ENCODE measurements at regions not wholly inside any gene's neighbourhood (a gene's known extent, or its start where the extent isn't known, plus 50 kb on each side); places are given as distances from the start of the nearest gene placed in this dataset.
"Not testable (repeated sequence)": the region's sequence is repeated elsewhere in the genome, so short reads cannot be mapped to it uniquely, and the experiment has no call there.

DNA sequence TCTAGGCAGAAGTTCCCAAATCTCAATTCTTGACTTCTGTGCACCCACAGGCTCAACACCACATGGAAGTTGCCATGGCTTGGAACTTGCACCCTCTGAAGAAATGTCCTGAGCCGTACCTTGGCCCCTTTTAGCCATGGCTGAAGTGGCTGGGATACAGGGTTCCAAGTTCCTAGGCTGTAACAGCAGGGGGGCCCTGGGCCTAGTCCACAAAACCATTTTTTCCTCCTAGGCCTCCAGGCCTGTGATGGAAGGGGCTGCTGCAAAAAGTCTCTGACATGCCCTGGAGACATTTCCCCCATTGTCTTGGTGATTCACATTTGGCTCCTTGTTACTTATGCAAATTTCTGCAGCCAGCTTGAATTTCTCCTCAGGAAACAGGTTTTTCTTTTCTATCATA lies 122.4 kb upstream of the NECTIN3 start:
- TF ChIP-seq, protein P1, sequence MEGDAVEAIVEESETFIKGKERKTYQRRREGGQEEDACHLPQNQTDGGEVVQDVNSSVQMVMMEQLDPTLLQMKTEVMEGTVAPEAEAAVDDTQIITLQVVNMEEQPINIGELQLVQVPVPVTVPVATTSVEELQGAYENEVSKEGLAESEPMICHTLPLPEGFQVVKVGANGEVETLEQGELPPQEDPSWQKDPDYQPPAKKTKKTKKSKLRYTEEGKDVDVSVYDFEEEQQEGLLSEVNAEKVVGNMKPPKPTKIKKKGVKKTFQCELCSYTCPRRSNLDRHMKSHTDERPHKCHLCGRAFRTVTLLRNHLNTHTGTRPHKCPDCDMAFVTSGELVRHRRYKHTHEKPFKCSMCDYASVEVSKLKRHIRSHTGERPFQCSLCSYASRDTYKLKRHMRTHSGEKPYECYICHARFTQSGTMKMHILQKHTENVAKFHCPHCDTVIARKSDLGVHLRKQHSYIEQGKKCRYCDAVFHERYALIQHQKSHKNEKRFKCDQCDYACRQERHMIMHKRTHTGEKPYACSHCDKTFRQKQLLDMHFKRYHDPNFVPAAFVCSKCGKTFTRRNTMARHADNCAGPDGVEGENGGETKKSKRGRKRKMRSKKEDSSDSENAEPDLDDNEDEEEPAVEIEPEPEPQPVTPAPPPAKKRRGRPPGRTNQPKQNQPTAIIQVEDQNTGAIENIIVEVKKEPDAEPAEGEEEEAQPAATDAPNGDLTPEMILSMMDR (IDR thresholded peaks at IDR 0.05) = not testable (repeated sequence)
- not testable (repeated sequence) for TF ChIP-seq JUN (CRISPR knock-in tag; IDR thresholded peaks at IDR 0.05); NFE2L1 (CRISPR knock-in tag; IDR thresholded peaks at IDR 0.05); ZNF263 (CRISPR knock-in tag; IDR thresholded peaks at IDR 0.05; ENCODE audit: low read depth); TP53 (CRISPR knock-in tag; IDR thresholded peaks at IDR 0.05); SP1 (CRISPR knock-in tag; conservative IDR thresholded peaks at IDR 0.05); NR2C2 (CRISPR knock-in tag; IDR thresholded peaks at IDR 0.05); FOXK1 (CRISPR knock-in tag; IDR thresholded peaks at IDR 0.05); NFYB (CRISPR knock-in tag; conservative IDR thresholded peaks at IDR 0.05; ENCODE audit: low read depth); ZNF138 (CRISPR knock-in tag; conservative IDR thresholded peaks at IDR 0.05)
- TF ChIP-seq, protein P2, sequence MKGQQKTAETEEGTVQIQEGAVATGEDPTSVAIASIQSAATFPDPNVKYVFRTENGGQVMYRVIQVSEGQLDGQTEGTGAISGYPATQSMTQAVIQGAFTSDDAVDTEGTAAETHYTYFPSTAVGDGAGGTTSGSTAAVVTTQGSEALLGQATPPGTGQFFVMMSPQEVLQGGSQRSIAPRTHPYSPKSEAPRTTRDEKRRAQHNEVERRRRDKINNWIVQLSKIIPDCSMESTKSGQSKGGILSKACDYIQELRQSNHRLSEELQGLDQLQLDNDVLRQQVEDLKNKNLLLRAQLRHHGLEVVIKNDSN (CRISPR knock-in tag; IDR thresholded peaks at IDR 0.05) = not testable (repeated sequence)
- TF ChIP-seq, protein P3, sequence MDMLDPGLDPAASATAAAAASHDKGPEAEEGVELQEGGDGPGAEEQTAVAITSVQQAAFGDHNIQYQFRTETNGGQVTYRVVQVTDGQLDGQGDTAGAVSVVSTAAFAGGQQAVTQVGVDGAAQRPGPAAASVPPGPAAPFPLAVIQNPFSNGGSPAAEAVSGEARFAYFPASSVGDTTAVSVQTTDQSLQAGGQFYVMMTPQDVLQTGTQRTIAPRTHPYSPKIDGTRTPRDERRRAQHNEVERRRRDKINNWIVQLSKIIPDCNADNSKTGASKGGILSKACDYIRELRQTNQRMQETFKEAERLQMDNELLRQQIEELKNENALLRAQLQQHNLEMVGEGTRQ (CRISPR knock-in tag; IDR thresholded peaks at IDR 0.05) = not testable (repeated sequence)
- TF ChIP-seq, protein P4, sequence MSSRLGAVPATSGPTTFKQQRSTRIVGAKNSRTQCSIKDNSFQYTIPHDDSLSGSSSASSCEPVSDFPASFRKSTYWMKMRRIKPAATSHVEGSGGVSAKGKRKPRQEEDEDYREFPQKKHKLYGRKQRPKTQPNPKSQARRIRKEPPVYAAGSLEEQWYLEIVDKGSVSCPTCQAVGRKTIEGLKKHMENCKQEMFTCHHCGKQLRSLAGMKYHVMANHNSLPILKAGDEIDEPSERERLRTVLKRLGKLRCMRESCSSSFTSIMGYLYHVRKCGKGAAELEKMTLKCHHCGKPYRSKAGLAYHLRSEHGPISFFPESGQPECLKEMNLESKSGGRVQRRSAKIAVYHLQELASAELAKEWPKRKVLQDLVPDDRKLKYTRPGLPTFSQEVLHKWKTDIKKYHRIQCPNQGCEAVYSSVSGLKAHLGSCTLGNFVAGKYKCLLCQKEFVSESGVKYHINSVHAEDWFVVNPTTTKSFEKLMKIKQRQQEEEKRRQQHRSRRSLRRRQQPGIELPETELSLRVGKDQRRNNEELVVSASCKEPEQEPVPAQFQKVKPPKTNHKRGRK (CRISPR knock-in tag; IDR thresholded peaks at IDR 0.05; ENCODE audit: borderline replicate concordance) = not testable (repeated sequence)
- TF ChIP-seq, protein P5, sequence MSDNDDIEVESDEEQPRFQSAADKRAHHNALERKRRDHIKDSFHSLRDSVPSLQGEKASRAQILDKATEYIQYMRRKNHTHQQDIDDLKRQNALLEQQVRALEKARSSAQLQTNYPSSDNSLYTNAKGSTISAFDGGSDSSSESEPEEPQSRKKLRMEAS (CRISPR knock-in tag; IDR thresholded peaks at IDR 0.05) = not testable (repeated sequence)

Data from WTC11 (cell line).